H9 (cell line): ENCODE measurements at regions not wholly inside any gene's neighbourhood (a gene's known extent, or its start where the extent isn't known, plus 50 kb on each side); places are given as distances from the start of the nearest gene placed in this dataset.

ENCODE experiments used
- DNase-seq: peaks from one replicate; pipeline ENCODE4 v3.0.0-alpha.2; 2017
- H2AFZ ChIP-seq: one replicate; pipeline ENCODE4 v1.6.1; 2013; ENCODE audit warnings: mild to moderate bottlenecking, low read length, control low read depth, moderate library complexity
- H2AK5ac ChIP-seq: 2 replicates; pipeline ENCODE4 v1.6.1; 2013; ENCODE audit warnings: low read length, control low read depth, mixed read lengths; ENCODE audit not compliant: insufficient read length
- H2BK120ac ChIP-seq: one replicate; pipeline ENCODE4 v1.6.1; 2013; ENCODE audit warnings: low read depth, mild to moderate bottlenecking, low read length, control low read depth, inconsistent platforms; ENCODE audit not compliant: poor library complexity, severe bottlenecking
- H2BK12ac ChIP-seq: 2 replicates; pipeline ENCODE4 v1.6.1; 2013; ENCODE audit warnings: low read length, control low read depth, mixed read lengths, low read depth; ENCODE audit not compliant: insufficient read length
- H2BK15ac ChIP-seq: 2 replicates; pipeline ENCODE4 v1.6.1; 2013; ENCODE audit warnings: low read depth, low read length, control low read depth
- H2BK20ac ChIP-seq: one replicate; pipeline ENCODE4 v1.6.1; 2013; ENCODE audit warnings: low read depth, mild to moderate bottlenecking, low read length, control low read depth, inconsistent platforms; ENCODE audit not compliant: poor library complexity, severe bottlenecking
- H2BK5ac ChIP-seq: 2 replicates; pipeline ENCODE4 v1.6.1; 2013; ENCODE audit warnings: low read length, control low read depth, mixed read lengths; ENCODE audit not compliant: insufficient read length
- H3K14ac ChIP-seq: 2 replicates; pipeline ENCODE4 v1.6.1; 2013; ENCODE audit warnings: low read length, control low read depth; ENCODE audit not compliant: insufficient read depth
- H3K18ac ChIP-seq: 2 replicates; pipeline ENCODE4 v1.6.1; 2013; ENCODE audit warnings: low read depth, mild to moderate bottlenecking, mixed read lengths, low read length, control low read depth; ENCODE audit not compliant: insufficient read length
- H3K23ac ChIP-seq: 2 replicates; pipeline ENCODE4 v1.6.1; 2013; ENCODE audit warnings: low read length, control low read depth, mixed read lengths, low read depth; ENCODE audit not compliant: insufficient read length
- H3K23me2 ChIP-seq: 2 replicates; pipeline ENCODE4 v1.6.1; 2013; ENCODE audit warnings: low read depth, mild to moderate bottlenecking, mixed read lengths, low read length, control low read depth; ENCODE audit not compliant: insufficient read length, poor library complexity, severe bottlenecking
- H3K27ac ChIP-seq: 2 replicates; pipeline ENCODE4 v1.5.1; 2013; ENCODE audit warnings: low read length, control low read depth, mixed read lengths, low read depth; ENCODE audit not compliant: insufficient read length
- H3K27me3 ChIP-seq: 2 replicates; pipeline ENCODE4 v1.6.1; 2013; ENCODE audit warnings: low read length, control low read depth, inconsistent platforms; ENCODE audit not compliant: insufficient read depth
- H3K4ac ChIP-seq: 2 replicates; pipeline ENCODE4 v1.6.1; 2013; ENCODE audit warnings: low read depth, mild to moderate bottlenecking, control low read depth, inconsistent platforms, low read length, moderate library complexity
- H3K4me1 ChIP-seq: 2 replicates; pipeline ENCODE4 v1.6.1; 2013; ENCODE audit warnings: low read length, control low read depth, inconsistent platforms; ENCODE audit not compliant: insufficient read depth
- H3K4me2 ChIP-seq: 2 replicates; pipeline ENCODE4 v1.6.1; 2013; ENCODE audit warnings: low read length, control low read depth, mixed read lengths; ENCODE audit not compliant: insufficient read length, insufficient read depth
- H3K56ac ChIP-seq: 2 replicates; pipeline ENCODE4 v1.6.1; 2013; ENCODE audit warnings: low read depth, mild to moderate bottlenecking, mixed read lengths, low read length, control low read depth; ENCODE audit not compliant: insufficient read length
- H3K79me1 ChIP-seq: 2 replicates; pipeline ENCODE4 v1.6.1; 2013; ENCODE audit warnings: low read depth, mild to moderate bottlenecking, moderate library complexity, low read length, control low read depth, inconsistent platforms; ENCODE audit not compliant: insufficient read depth, poor library complexity, severe bottlenecking
- H3K79me2 ChIP-seq: 2 replicates; pipeline ENCODE4 v1.6.1; 2013; ENCODE audit warnings: low read length, control low read depth, inconsistent platforms; ENCODE audit not compliant: insufficient read depth
- H3K9ac ChIP-seq: 2 replicates; pipeline ENCODE4 v1.6.1; 2013; ENCODE audit warnings: low read length, control low read depth, mixed read lengths; ENCODE audit not compliant: insufficient read length; ENCODE audit errors: extremely low read depth
- H3K9me3 ChIP-seq: one replicate; pipeline ENCODE4 v1.6.1; 2013; ENCODE audit warnings: low read depth, low read length, inconsistent platforms; ENCODE audit not compliant: control insufficient read depth
- H3T11ph ChIP-seq: one replicate; pipeline ENCODE4 v1.6.1; 2013; ENCODE audit warnings: mild to moderate bottlenecking, low read length, control low read depth, inconsistent platforms
- H4K20me1 ChIP-seq: one replicate; pipeline ENCODE4 v1.6.1; 2013; ENCODE audit not compliant: control insufficient read depth, insufficient read length, insufficient read depth
- H4K5ac ChIP-seq: 2 replicates; pipeline ENCODE4 v1.6.1; 2013; ENCODE audit warnings: low read depth, mild to moderate bottlenecking, mixed read lengths, low read length, control low read depth; ENCODE audit not compliant: insufficient read length
- H4K8ac ChIP-seq: replicated peaks from 2 replicates; pipeline ENCODE4 v1.6.1; 2013; ENCODE audit warnings: low read length, control low read depth, mixed read lengths, low read depth; ENCODE audit not compliant: insufficient read length
- H4K91ac ChIP-seq: 2 replicates; pipeline ENCODE4 v1.6.1; 2013; ENCODE audit warnings: low read depth, mild to moderate bottlenecking, moderate library complexity, mixed read lengths, low read length, control low read depth; ENCODE audit not compliant: insufficient read length
- H3K27ac Mint-ChIP-seq, 3 experiments: 2 replicates in 2 of 3; 3 replicates in 1 of 3; pipeline ENCODE4 v1.8.0; 2020 to 2021; ENCODE audit warnings: mixed read lengths in 3 of 3, mild to moderate bottlenecking in 1 of 3, moderate library complexity in 1 of 3
- H3K27me3 Mint-ChIP-seq: 2 replicates; pipeline ENCODE4 v1.8.0; 2021; ENCODE audit warnings: low read depth, mild to moderate bottlenecking, moderate library complexity, mixed read lengths
- H3K36me3 Mint-ChIP-seq, 3 experiments: 2 replicates in 2 of 3; 3 replicates in 1 of 3; pipeline ENCODE4 v1.8.0; 2020 to 2021; ENCODE audit warnings: low read depth in 3 of 3, mixed read lengths in 3 of 3; ENCODE audit not compliant: insufficient read depth in 1 of 3
- H3K4me1 Mint-ChIP-seq, 2 experiments: 2 replicates each; pipeline ENCODE4 v1.8.0; 2020; ENCODE audit warnings: mixed read lengths in 2 of 2
- H3K4me3 Mint-ChIP-seq, 2 experiments: 2 replicates in 1 of 2; 3 replicates in 1 of 2; pipeline ENCODE4 v1.8.0; 2020 to 2021; ENCODE audit warnings: mild to moderate bottlenecking in 2 of 2, mixed read lengths in 2 of 2, moderate library complexity in 1 of 2
- H3K9me3 Mint-ChIP-seq, 2 experiments: 2 replicates in 1 of 2; 3 replicates in 1 of 2; pipeline ENCODE4 v1.8.0; 2020; ENCODE audit warnings: mild to moderate bottlenecking in 2 of 2, mixed read lengths in 2 of 2, moderate library complexity in 1 of 2
- WGBS: extraction: QIAGEN DNeasy Blood & Tissue Kit; methylation state at CpG from one replicate; pipeline ENCODE4 v1.1.7; 2013; ENCODE audit warnings: missing lambda C conversion rate, low lambda C conversion rate, mixed read lengths; ENCODE audit not compliant: insufficient read length; ENCODE audit errors: extremely low coverage; 5-methylcytosine and 5-hydroxymethylcytosine counted together
- TF ChIP-seq, protein P1 (sequence below): fragments of 200-600 bp; sonication (generic); conservative IDR thresholded peaks from 3 replicates; pipeline ENCODE4 v1.8.0; 2021; ENCODE audit warnings: antibody characterized with exemption, mild to moderate bottlenecking

DNA sequence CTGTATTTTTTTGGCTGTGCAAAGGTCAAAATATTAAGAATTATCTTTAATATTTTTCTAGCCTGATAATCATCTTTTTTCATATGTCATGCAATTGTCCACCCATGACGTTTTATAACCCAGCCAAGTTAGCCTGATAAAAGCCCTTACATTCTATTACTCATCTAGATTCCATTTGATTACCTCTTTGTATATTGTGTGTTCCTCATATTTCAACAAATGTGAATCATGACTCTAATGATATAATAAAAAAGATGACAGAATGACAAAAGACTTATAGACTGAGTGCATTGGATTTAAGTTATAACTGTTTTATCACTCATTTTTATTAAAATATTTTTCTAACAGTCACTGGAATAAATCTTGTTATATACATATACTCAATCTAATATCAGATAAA lies 1560.0 kb upstream of the LRRTM3 start:
- Histone ChIP-seq H3K23me2 (no peaks in the 10 kb centered on the region), H4K5ac (no peak overlapping the region), H4K20me1 (no peaks in the 10 kb centered on the region), H2AFZ (no peak overlapping the region), H3K79me2 (0 out of 2 replicates have a peak, but pooled peaks cover 1% of the 10 kb centered on the region), H2AK5ac (no peak overlapping the region), H3K18ac (no peak overlapping the region), H3K4me2 (no peak overlapping the region), H2BK20ac (no peak overlapping the region), H3T11ph (no peak overlapping the region), H3K56ac (no peak overlapping the region), H2BK5ac (no peak overlapping the region), H2BK15ac (no peak overlapping the region), H4K91ac (no peak overlapping the region), H3K9me3 (no peaks in the 10 kb centered on the region), H2BK120ac (no peak overlapping the region), H3K23ac (no peak overlapping the region), H3K27me3 (no peaks in the 10 kb centered on the region), H3K9ac (no peak overlapping the region), H3K27ac (no peak overlapping the region), H3K4me1 (no peaks in the 10 kb centered on the region), H3K79me1 (no peaks in the 10 kb centered on the region), H3K4ac (no peak overlapping the region), H4K8ac (no peak overlapping the region), H3K14ac (no peak overlapping the region), H2BK12ac (no peak overlapping the region)
- Mint-ChIP-seq H3K36me3 (no peaks in the 10 kb centered on the region), H3K4me3 (no peak overlapping the region), H3K9me3 (no peaks in the 10 kb centered on the region), H3K27ac (no peak overlapping the region), H3K4me1 (no peaks in the 10 kb centered on the region), H3K27me3 (no peaks in the 10 kb centered on the region)
- no CpG with 5 or more reads among the region's 1 CpG for WGBS
- TF ChIP-seq, protein P1, sequence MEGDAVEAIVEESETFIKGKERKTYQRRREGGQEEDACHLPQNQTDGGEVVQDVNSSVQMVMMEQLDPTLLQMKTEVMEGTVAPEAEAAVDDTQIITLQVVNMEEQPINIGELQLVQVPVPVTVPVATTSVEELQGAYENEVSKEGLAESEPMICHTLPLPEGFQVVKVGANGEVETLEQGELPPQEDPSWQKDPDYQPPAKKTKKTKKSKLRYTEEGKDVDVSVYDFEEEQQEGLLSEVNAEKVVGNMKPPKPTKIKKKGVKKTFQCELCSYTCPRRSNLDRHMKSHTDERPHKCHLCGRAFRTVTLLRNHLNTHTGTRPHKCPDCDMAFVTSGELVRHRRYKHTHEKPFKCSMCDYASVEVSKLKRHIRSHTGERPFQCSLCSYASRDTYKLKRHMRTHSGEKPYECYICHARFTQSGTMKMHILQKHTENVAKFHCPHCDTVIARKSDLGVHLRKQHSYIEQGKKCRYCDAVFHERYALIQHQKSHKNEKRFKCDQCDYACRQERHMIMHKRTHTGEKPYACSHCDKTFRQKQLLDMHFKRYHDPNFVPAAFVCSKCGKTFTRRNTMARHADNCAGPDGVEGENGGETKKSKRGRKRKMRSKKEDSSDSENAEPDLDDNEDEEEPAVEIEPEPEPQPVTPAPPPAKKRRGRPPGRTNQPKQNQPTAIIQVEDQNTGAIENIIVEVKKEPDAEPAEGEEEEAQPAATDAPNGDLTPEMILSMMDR, result no peak
- DNase-seq, result no peak
